GM12874 (cell line): ENCODE measurements at regions not wholly inside any gene's neighbourhood (a gene's known extent, or its start where the extent isn't known, plus 50 kb on each side); places are given as distances from the start of the nearest gene placed in this dataset.

Experiments used
- TF ChIP-seq, protein P1 (sequence below): IDR thresholded peaks from 2 replicates; pipeline ENCODE4 v1.5.1; 2011; ENCODE audit warnings: low read depth, mild to moderate bottlenecking, control low read depth, low read length, moderate library complexity; ENCODE audit not compliant: insufficient read depth

DNA sequence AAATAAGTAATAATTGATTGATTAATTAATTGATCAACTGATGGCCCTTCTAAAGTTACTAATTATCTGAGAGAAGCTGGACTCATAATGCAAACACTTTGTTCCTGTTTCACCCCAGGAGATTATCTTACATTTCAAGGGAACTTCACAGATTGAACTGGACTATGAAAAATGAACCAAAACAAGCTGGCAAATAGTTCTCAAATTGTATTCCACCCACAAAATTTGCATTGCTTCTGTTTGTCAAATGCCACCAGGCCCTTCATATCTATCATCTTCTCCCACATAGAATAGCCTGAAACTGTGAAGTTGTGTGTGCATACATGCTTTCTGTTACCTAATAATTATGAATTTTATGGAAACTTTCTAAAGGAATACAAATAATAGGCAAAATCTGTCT is 104.0 kb downstream of the ZNF281 start:
- TF ChIP-seq, protein P1, sequence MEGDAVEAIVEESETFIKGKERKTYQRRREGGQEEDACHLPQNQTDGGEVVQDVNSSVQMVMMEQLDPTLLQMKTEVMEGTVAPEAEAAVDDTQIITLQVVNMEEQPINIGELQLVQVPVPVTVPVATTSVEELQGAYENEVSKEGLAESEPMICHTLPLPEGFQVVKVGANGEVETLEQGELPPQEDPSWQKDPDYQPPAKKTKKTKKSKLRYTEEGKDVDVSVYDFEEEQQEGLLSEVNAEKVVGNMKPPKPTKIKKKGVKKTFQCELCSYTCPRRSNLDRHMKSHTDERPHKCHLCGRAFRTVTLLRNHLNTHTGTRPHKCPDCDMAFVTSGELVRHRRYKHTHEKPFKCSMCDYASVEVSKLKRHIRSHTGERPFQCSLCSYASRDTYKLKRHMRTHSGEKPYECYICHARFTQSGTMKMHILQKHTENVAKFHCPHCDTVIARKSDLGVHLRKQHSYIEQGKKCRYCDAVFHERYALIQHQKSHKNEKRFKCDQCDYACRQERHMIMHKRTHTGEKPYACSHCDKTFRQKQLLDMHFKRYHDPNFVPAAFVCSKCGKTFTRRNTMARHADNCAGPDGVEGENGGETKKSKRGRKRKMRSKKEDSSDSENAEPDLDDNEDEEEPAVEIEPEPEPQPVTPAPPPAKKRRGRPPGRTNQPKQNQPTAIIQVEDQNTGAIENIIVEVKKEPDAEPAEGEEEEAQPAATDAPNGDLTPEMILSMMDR, result no peak

DNA sequence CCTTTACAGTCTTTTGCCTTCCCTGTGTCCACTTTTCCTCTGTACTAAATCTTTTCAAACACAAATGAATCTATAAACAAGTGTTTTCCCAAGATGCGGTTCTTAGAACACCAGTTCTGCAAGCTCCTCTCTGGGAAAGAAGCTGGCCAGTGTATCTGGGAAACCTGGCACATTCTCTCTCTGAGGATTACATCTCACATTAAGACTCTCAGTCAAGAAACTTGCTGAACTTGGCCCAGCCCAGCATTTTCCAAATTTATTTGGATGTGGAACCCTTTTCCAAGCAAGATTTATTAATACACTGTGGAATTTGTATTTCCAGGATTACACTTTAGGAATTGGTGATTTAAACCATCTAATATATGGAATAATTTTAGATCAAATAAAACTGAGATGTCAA is 105.7 kb downstream of the ZNF281 start:
- TF ChIP-seq, protein P1, result no peak

DNA sequence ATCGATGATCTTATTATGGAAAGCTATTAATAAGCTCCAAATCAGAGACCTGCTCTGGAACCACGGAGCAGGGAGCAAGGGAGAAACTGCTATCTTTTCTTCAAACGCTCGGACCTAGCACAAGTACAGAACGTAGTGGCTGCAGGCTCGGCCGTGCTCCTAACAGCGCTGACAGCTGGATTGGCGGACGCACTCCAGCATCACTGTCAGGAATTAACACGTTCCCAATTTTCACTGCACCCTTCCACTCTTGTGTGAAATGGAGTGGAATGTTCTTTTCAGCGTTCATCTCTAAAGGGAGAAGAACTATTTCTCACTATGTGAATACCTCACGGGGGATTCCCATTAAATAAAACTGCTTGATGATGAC is 106.9 kb downstream of the ZNF281 start:
- TF ChIP-seq, protein P1, result no peak

DNA sequence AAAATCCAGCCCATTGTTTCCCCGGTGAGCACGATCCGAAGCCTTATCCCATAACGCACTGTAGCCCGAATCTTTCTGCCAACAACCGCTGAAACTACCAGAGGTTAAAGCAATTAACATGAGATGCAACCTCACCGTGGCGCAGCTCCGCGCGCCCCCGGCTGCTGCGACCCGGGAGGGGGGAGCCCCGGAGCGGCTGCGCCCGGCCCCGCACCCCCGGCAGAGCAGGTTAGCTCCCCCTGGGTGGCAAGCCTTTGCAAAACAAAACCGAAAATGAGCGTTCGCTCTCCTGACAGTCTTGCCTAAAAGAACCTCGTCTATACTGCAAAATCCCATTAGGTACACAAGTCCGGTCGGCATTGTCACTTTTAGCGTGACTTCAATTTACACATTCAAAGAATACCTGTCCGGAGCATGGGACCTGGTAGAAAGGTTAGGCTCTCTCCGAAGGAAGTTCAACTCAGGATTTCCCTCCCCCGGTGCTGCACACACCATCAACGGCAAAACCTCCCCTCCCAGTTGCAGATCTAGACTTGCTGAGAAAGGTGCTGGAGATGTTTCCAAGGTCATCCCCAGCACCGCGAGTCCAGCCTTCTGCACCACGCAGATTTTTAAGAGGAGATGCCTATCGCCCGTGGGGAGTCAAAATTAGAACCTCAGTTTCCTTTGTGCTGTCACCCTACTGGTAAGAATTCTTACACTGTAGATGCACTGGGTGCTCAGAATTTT is 107.5 kb downstream of the ZNF281 start:
- TF ChIP-seq, protein P1, result no peak

DNA sequence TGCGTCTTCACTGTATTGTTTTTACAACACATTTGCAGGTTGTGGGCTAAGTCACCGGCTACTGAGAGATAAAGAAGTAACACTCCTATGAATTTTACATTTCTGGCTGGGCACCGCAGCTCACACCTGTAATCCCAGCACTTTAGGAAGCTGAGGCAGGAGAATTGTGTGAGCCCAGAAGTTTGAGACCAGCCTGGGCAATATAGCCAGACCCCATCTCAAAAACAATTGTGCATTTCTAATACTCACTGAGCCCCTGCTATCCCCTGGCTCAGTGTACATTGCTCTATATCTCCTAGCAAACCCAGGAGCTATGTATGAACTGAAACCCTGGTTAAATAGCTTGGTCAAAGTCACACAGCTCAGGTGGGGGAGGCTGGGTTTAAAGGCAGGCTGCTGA is 108.7 kb downstream of the ZNF281 start:
- TF ChIP-seq, protein P1, result no peak

DNA sequence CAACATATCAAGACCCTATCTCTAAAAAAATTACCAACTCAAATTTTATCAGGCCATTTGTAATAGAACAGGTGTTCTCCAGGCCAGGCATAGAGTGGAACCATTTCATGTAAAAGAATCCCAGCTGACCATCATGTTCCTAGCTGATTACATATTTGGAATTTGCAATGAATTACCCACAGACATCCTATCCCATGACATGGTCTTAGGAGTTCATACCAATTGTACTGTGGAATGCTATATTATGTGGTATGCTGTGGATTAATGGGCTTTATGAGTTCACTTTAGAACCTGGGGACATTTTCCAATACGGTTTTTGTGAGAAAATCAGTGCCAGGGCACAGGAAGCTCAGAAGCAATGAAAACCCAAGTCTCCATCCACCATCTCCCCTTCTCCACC is 110.3 kb downstream of the ZNF281 start:
- TF ChIP-seq, protein P1, result no peak

DNA sequence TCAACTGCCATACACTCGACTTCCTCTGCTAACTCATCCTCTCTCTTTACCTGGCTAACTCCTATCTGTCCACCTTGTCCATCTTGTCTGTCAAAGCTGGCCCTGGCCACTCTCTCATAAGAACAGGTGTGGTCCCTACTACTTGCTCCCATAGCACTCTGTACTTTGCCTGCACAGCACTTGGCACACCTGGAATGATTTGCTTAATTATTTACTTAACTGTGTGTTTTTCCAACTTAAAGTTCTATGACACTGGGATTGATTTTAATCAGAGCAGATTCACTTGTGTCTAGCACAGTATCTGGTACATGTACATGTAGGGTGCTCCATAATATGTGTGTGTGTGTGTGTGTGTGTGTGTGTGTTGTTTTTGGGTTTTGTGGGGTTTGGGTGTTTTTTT is 111.6 kb downstream of the ZNF281 start:
- TF ChIP-seq, protein P1, result no peak

DNA sequence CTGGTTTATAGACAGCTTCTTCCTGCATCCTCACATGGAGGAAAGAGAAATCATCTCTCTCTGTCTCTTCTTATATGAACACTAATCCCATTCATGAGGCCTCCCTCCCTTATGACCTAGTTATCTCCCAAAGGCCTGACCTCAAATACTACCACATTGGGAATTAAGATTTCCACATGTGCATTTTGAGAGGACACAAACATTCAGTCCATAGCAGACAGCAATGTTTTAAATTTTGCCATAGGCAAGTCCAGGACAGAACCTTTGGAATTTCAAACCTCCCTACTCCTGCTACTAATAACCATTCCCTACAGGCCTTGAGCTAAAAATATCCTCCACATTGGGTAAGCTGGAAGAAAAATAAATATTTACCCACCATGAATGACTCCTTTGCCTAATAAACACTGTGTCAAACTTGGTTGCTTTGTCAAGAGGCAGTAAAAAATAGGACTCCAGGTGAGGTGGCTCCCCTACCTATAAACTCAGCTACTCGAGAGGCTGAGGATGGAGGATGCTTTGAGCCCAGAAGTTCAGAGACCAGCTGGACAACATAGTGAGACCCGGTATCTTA is 113.7 kb downstream of the ZNF281 start:
- TF ChIP-seq, protein P1, result no peak
